IMR-90 (cell line): ENCODE measurements at regions not wholly inside any gene's neighbourhood (a gene's known extent, or its start where the extent isn't known, plus 50 kb on each side); places are given as distances from the start of the nearest gene placed in this dataset.

Experiments used
- ATAC-seq: fragments of 200-7000 bp; cut with Tn5 transposase; 2 replicates; pipeline ENCODE4 v1.9.1; 2020; ENCODE audit warnings: low read depth, mild to moderate bottlenecking, moderate library complexity
- BruUV-seq: library from RNA; stranded (reverse); fragments of 400-500 nt; replicated peaks from 2 replicates; lab custom pipeline; 2021; lab: Mats Ljungman, UMichigan
- CTCF ChIA-PET: fragments of 300-600 bp; formaldehyde crosslinking; extraction: SDS; loops from one replicate; lab custom pipeline; 2021; ENCODE audit warnings: antibody characterized with exemption; lab: Yijun Ruan, JAX
- POLR2A ChIA-PET: fragments of 300-600 bp; sonication (Branson Sonifier 250); formaldehyde crosslinking; loops from one replicate; lab custom pipeline; 2022; ENCODE audit warnings: antibody characterized with exemption; ENCODE audit not compliant: unreplicated experiment; lab: Charles Lee
- DNase-seq: peaks from one replicate; pipeline ENCODE4 v3.0.0; 2013
- H2AFZ ChIP-seq: replicated peaks from 2 replicates; pipeline ENCODE3; 2013; ENCODE audit warnings: low read length, mild to moderate bottlenecking; ENCODE audit not compliant: poor library complexity
- H2AK5ac ChIP-seq: 2 replicates; pipeline ENCODE4 v1.6.1; 2013; ENCODE audit warnings: low read depth, low read length, inconsistent platforms
- H2AK9ac ChIP-seq: replicated peaks from 2 replicates; pipeline ENCODE3; 2013; ENCODE audit warnings: mild to moderate bottlenecking, low read depth, low read length, moderate library complexity; ENCODE audit not compliant: poor library complexity
- H2BK120ac ChIP-seq: 2 replicates; pipeline ENCODE4 v1.6.1; 2013; ENCODE audit warnings: low read depth, low read length, inconsistent platforms
- H2BK15ac ChIP-seq: 3 replicates; pipeline ENCODE4 v1.6.1; 2013; ENCODE audit warnings: low read depth, low read length, inconsistent platforms
- H2BK20ac ChIP-seq: 2 replicates; pipeline ENCODE4 v1.6.1; 2013; ENCODE audit warnings: low read depth, mild to moderate bottlenecking, inconsistent platforms, low read length, moderate library complexity
- H2BK5ac ChIP-seq: 2 replicates; pipeline ENCODE4 v1.6.1; 2013; ENCODE audit warnings: mild to moderate bottlenecking, low read depth, low read length, inconsistent platforms; ENCODE audit not compliant: poor library complexity, severe bottlenecking
- H3K14ac ChIP-seq: replicated peaks from 2 replicates; pipeline ENCODE4 v1.6.1; 2013; ENCODE audit warnings: low read depth, low read length, inconsistent platforms
- H3K18ac ChIP-seq: 2 replicates; pipeline ENCODE4 v1.6.1; 2013; ENCODE audit warnings: low read depth, low read length, control low read depth
- H3K23ac ChIP-seq: 2 replicates; pipeline ENCODE4 v1.6.1; 2013; ENCODE audit warnings: low read depth, low read length, inconsistent platforms
- H3K27ac ChIP-seq: 2 replicates; pipeline ENCODE4 v1.5.1; 2013; ENCODE audit warnings: mild to moderate bottlenecking, control low read depth, low read length; ENCODE audit not compliant: insufficient read depth
- H3K27me3 ChIP-seq: 2 replicates; pipeline ENCODE4 v1.6.1; 2013; ENCODE audit warnings: low read length; ENCODE audit not compliant: control insufficient read depth, insufficient read depth
- H3K36me3 ChIP-seq: 2 replicates; pipeline ENCODE4 v1.6.1; 2013; ENCODE audit warnings: low read length, mixed read lengths; ENCODE audit not compliant: control insufficient read depth, insufficient read depth
- H3K4ac ChIP-seq: 2 replicates; pipeline ENCODE4 v1.6.1; 2013; ENCODE audit warnings: low read depth, low read length, inconsistent platforms
- H3K4me1 ChIP-seq: 2 replicates; pipeline ENCODE4 v1.6.1; 2013; ENCODE audit warnings: low read length, mixed read lengths; ENCODE audit not compliant: control insufficient read depth, insufficient read depth
- H3K4me2 ChIP-seq: 2 replicates; pipeline ENCODE4 v1.6.1; 2013; ENCODE audit warnings: low read depth, mild to moderate bottlenecking, control low read depth, low read length, moderate library complexity
- H3K4me3 ChIP-seq: 2 replicates; pipeline ENCODE4 v1.5.1; 2013; ENCODE audit warnings: low read depth, mild to moderate bottlenecking, control low read depth, low read length, moderate library complexity; ENCODE audit not compliant: insufficient read depth
- H3K56ac ChIP-seq: 2 replicates; pipeline ENCODE4 v1.6.1; 2013; ENCODE audit warnings: low read length, inconsistent platforms; ENCODE audit not compliant: insufficient read depth; ENCODE audit errors: extremely low read depth
- H3K79me1 ChIP-seq, 2 experiments: 2 replicates each; pipeline ENCODE4 v1.6.1; 2013; ENCODE audit warnings: low read length in 2 of 2, inconsistent platforms in 1 of 2, low read depth in 1 of 2
- H3K9ac ChIP-seq: 2 replicates; pipeline ENCODE4 v1.6.1; 2013; ENCODE audit warnings: low read depth, low read length, control low read depth
- H3K9me1 ChIP-seq: 2 replicates; pipeline ENCODE4 v1.6.1; 2013; ENCODE audit warnings: low read length, inconsistent platforms; ENCODE audit not compliant: insufficient read depth
- H3K9me3 ChIP-seq: 2 replicates; pipeline ENCODE4 v1.6.1; 2013; ENCODE audit warnings: low read length; ENCODE audit not compliant: control insufficient read depth, insufficient read depth
- H4K20me1 ChIP-seq: 2 replicates; pipeline ENCODE4 v1.6.1; 2013; ENCODE audit warnings: low read length, inconsistent platforms; ENCODE audit not compliant: insufficient read depth
- H4K5ac ChIP-seq: 2 replicates; pipeline ENCODE4 v1.6.1; 2013; ENCODE audit warnings: mild to moderate bottlenecking, low read depth, low read length, control low read depth
- H4K8ac ChIP-seq, 2 experiments: 2 replicates each; pipeline ENCODE4 v1.6.1; 2013; ENCODE audit warnings: low read depth in 2 of 2, low read length in 2 of 2, control low read depth in 1 of 2, inconsistent platforms in 1 of 2
- H4K91ac ChIP-seq: 2 replicates; pipeline ENCODE4 v1.6.1; 2013; ENCODE audit warnings: low read depth, low read length, inconsistent platforms; ENCODE audit not compliant: insufficient read depth
- CEBPB ChIP-seq: IDR thresholded peaks from 2 replicates; pipeline ENCODE4 v1.6.1; 2012; ENCODE audit warnings: low read depth, low read length, improper control_type of control experiment
- MAFK ChIP-seq: IDR thresholded peaks from 2 replicates; pipeline ENCODE4 v1.6.1; 2012; ENCODE audit warnings: low read depth, low read length, improper control_type of control experiment
- POLR2A ChIP-seq: IDR thresholded peaks from 2 replicates; pipeline ENCODE4 v1.6.1; 2012; ENCODE audit warnings: mild to moderate bottlenecking, low read depth, low read length
- RAD21 ChIP-seq: IDR thresholded peaks from 2 replicates; pipeline ENCODE4 v1.6.1; 2012; ENCODE audit warnings: low read length, improper control_type of control experiment
- RCOR1 ChIP-seq: IDR thresholded peaks from 2 replicates; pipeline ENCODE4 v1.6.1; 2012; ENCODE audit warnings: mild to moderate bottlenecking, low read length, improper control_type of control experiment; ENCODE audit not compliant: insufficient replicate concordance
- WGBS, 2 experiments: methylation state at CpG; one replicate each; pipeline versions ENCODE4 v1.1.5 to v1.1.7; 2013; ENCODE audit warnings: missing lambda C conversion rate in 2 of 2; ENCODE audit not compliant: insufficient read length in 1 of 2; ENCODE audit errors: extremely low coverage in 2 of 2; 5-methylcytosine and 5-hydroxymethylcytosine counted together
- dilution Hi-C: fragments of 300-500 bp; cut with HindIII; formaldehyde crosslinking; loops from one replicate; pipeline ENCODE4 v1.14.3; 2018; ENCODE audit warnings: low sequenced_read_pairs; ENCODE audit not compliant: unreplicated experiment
- in situ Hi-C: fragments of 300-500 bp; cut with MboI; formaldehyde crosslinking; loops from 3 replicates; pipeline ENCODE4 v1.14.3; 2019; ENCODE audit warnings: low sequenced_read_pairs, inconsistent platforms, mixed read lengths
- intact Hi-C: fragments of 100-400 bp; cut with micrococcal nuclease; formaldehyde crosslinking; loops from 2 replicates; pipeline ENCODE4 v1.10.0; 2022
- TF ChIP-seq, protein P1 (sequence below): conservative IDR thresholded peaks from 2 replicates; pipeline ENCODE4 v1.5.1; 2012; ENCODE audit warnings: mild to moderate bottlenecking, low read depth, low read length, improper control_type of control experiment

GRCh38 chr5:166679331-166679730 lies 1612.1 kb upstream of the WWC1 start:
- Histone ChIP-seq H2AK9ac (no peak overlapping the region), H3K4me2 (no peak overlapping the region), H2BK5ac (no peak overlapping the region), H2AFZ (no peak overlapping the region), H2BK120ac (no peak overlapping the region), H3K9me1 (no peaks in the 10 kb centered on the region), H3K4me3 (no peak overlapping the region), H3K9me3 (peaks cover 7% of the 10 kb centered on the region), H3K23ac (no peak overlapping the region), H3K36me3 (no peaks in the 10 kb centered on the region), H3K14ac (no peak overlapping the region), H3K27ac (no peak overlapping the region), H2BK15ac (no peak overlapping the region), H3K56ac (no peak overlapping the region), H2AK5ac (no peak overlapping the region), H3K4ac (no peak overlapping the region), H4K20me1 (no peaks in the 10 kb centered on the region), H3K4me1 (no peaks in the 10 kb centered on the region), H2BK20ac (no peak overlapping the region), H3K79me1 (no peaks in the 10 kb centered on the region), H3K9ac (no peak overlapping the region), H4K8ac (no peak overlapping the region), H3K18ac (no peak overlapping the region), H4K5ac (no peak overlapping the region), H4K91ac (no peak overlapping the region), H3K27me3 (no peaks in the 10 kb centered on the region)
- DNase-seq = no peak
- POLR2A ChIA-PET = no interaction called here
- CTCF ChIA-PET = no interaction called here
- 29% methylated on average over 1 of the region's 5 CpGs; no CpG with 5 or more reads in 1 of the 2 experiments for WGBS, 2 experiments
- BruUV-seq = no TSS peak
- TF ChIP-seq POLR2A (no peak), CEBPB (no peak), RCOR1 (no peak), RAD21 (no peak), MAFK (no peak)
- TF ChIP-seq, protein P1, sequence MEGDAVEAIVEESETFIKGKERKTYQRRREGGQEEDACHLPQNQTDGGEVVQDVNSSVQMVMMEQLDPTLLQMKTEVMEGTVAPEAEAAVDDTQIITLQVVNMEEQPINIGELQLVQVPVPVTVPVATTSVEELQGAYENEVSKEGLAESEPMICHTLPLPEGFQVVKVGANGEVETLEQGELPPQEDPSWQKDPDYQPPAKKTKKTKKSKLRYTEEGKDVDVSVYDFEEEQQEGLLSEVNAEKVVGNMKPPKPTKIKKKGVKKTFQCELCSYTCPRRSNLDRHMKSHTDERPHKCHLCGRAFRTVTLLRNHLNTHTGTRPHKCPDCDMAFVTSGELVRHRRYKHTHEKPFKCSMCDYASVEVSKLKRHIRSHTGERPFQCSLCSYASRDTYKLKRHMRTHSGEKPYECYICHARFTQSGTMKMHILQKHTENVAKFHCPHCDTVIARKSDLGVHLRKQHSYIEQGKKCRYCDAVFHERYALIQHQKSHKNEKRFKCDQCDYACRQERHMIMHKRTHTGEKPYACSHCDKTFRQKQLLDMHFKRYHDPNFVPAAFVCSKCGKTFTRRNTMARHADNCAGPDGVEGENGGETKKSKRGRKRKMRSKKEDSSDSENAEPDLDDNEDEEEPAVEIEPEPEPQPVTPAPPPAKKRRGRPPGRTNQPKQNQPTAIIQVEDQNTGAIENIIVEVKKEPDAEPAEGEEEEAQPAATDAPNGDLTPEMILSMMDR = no peak
- no peak for ATAC-seq
- dilution Hi-C loops (no loop called here), in situ Hi-C loops (no loop called here), intact Hi-C loops (no loop called here)
